DND-41 (cell line): ENCODE measurements at regions not wholly inside any gene's neighbourhood (a gene's known extent, or its start where the extent isn't known, plus 50 kb on each side); places are given as distances from the start of the nearest gene placed in this dataset.

ENCODE experiments used
- CTCF ChIP-seq: IDR thresholded peaks from 2 replicates; pipeline ENCODE4 v1.5.1; 2012; ENCODE audit warnings: borderline replicate concordance, low read length, moderate library complexity, mild to moderate bottlenecking; ENCODE audit not compliant: poor library complexity, severe bottlenecking; ENCODE audit errors: extremely low read depth
- EZH2 ChIP-seq: IDR thresholded peaks from 3 replicates; pipeline ENCODE4 v1.6.1; 2012; ENCODE audit warnings: borderline replicate concordance, low read depth, mild to moderate bottlenecking, moderate library complexity, low read length, inconsistent platforms; ENCODE audit not compliant: severe bottlenecking

- TF ChIP-seq CTCF: no peak
- no peak for TF ChIP-seq EZH2
These were observed 105.8 kb upstream of the RASGRP1 start for GRCh38 chr15:38670128-38671005.
